Nephron progenitor cell (in vitro differentiated cells): ENCODE measurements at regions not wholly inside any gene's neighbourhood (a gene's known extent, or its start where the extent isn't known, plus 50 kb on each side); places are given as distances from the start of the nearest gene placed in this dataset.

Experiments used
- DNase-seq: peaks from one replicate; pipeline ENCODE4 v3.0.0; 2021
- H3K27ac Mint-ChIP-seq: 2 replicates; pipeline ENCODE4 v1.8.0; 2021; ENCODE audit warnings: mild to moderate bottlenecking, moderate library complexity, mixed read lengths
- H3K27me3 Mint-ChIP-seq: 2 replicates; pipeline ENCODE4 v1.8.0; 2021; ENCODE audit warnings: mild to moderate bottlenecking, low read depth, mixed read lengths; ENCODE audit not compliant: poor library complexity
- H3K36me3 Mint-ChIP-seq: 2 replicates; pipeline ENCODE4 v1.8.0; 2021; ENCODE audit warnings: low read depth, mixed read lengths
- H3K4me1 Mint-ChIP-seq: 2 replicates; pipeline ENCODE4 v1.8.0; 2021; ENCODE audit warnings: mixed read lengths
- H3K4me3 Mint-ChIP-seq: 2 replicates; pipeline ENCODE4 v1.8.0; 2021; ENCODE audit warnings: mild to moderate bottlenecking, moderate library complexity, mixed read lengths
- H3K9me3 Mint-ChIP-seq: 2 replicates; pipeline ENCODE4 v1.8.0; 2021; ENCODE audit warnings: mild to moderate bottlenecking, moderate library complexity, mixed read lengths
- CTCF ChIP-seq: fragments of 200-600 bp; sonication (generic); IDR thresholded peaks from 2 replicates; pipeline ENCODE4 v1.5.0; 2021; ENCODE audit warnings: antibody characterized with exemption

GRCh38 chr4:188578657-188579056 is 439.4 kb downstream of the TRIML1 start:
- Mint-ChIP-seq H3K36me3 (no peaks in the 10 kb centered on the region), H3K9me3 (no peaks in the 10 kb centered on the region), H3K27me3 (peaks cover 4% of the 10 kb centered on the region), H3K27ac (no peak overlapping the region), H3K4me3 (no peak overlapping the region), H3K4me1 (peaks cover 6% of the 10 kb centered on the region)
- TF ChIP-seq CTCF: no peak
- no peak for DNase-seq

GRCh38 chr4:188596021-188596420 is 456.8 kb downstream of the TRIML1 start:
- no peak for TF ChIP-seq CTCF
- DNase-seq: no peak

GRCh38 chr4:188603646-188604045 is 464.4 kb downstream of the TRIML1 start:
- H3K27me3 Mint-ChIP-seq: peaks cover 6% of the 10 kb centered on the region
- H3K36me3 Mint-ChIP-seq: no peaks in the 10 kb centered on the region
- no peaks in the 10 kb centered on the region for H3K9me3 Mint-ChIP-seq
- TF ChIP-seq CTCF: no peak
- no peak overlapping the region for H3K27ac Mint-ChIP-seq
- no peak for DNase-seq
- no peaks in the 10 kb centered on the region for H3K4me1 Mint-ChIP-seq
- no peak overlapping the region for H3K4me3 Mint-ChIP-seq

More at GRCh38 chr4:188596021-188596420, 456.8 kb downstream of the TRIML1 start:
- Mint-ChIP-seq H3K27ac (no peak overlapping the region), H3K4me1 (no peaks in the 10 kb centered on the region), H3K27me3 (peaks cover 5% of the 10 kb centered on the region), H3K36me3 (no peaks in the 10 kb centered on the region), H3K9me3 (no peaks in the 10 kb centered on the region), H3K4me3 (no peak overlapping the region)

- H3K4me3 Mint-ChIP-seq: no peak overlapping the region
Observed at GRCh38 chr4:188606635-188607034, 467.4 kb downstream of the TRIML1 start.

GRCh38 chr4:188611143-188611542 is 471.9 kb downstream of the TRIML1 start:
- H3K27me3 Mint-ChIP-seq: no peaks in the 10 kb centered on the region
- DNase-seq: no peak
- H3K4me3 Mint-ChIP-seq: no peak overlapping the region
- no peak overlapping the region for H3K27ac Mint-ChIP-seq
- no peaks in the 10 kb centered on the region for H3K9me3 Mint-ChIP-seq
- H3K4me1 Mint-ChIP-seq: no peaks in the 10 kb centered on the region
- TF ChIP-seq CTCF: no peak
- H3K36me3 Mint-ChIP-seq: no peaks in the 10 kb centered on the region

More at GRCh38 chr4:188606635-188607034, 467.4 kb downstream of the TRIML1 start:
- no peak for DNase-seq
- H3K27ac Mint-ChIP-seq: no peak overlapping the region
- no peaks in the 10 kb centered on the region for H3K9me3 Mint-ChIP-seq
- H3K27me3 Mint-ChIP-seq: peaks cover 6% of the 10 kb centered on the region
- no peaks in the 10 kb centered on the region for H3K4me1 Mint-ChIP-seq
- TF ChIP-seq CTCF: no peak
- no peaks in the 10 kb centered on the region for H3K36me3 Mint-ChIP-seq

- DNase-seq: no peak
- no peak for TF ChIP-seq CTCF
- H3K4me1 Mint-ChIP-seq: no peaks in the 10 kb centered on the region
- H3K36me3 Mint-ChIP-seq: no peaks in the 10 kb centered on the region
- no peak overlapping the region for H3K4me3 Mint-ChIP-seq
- no peaks in the 10 kb centered on the region for H3K27me3 Mint-ChIP-seq
- no peaks in the 10 kb centered on the region for H3K9me3 Mint-ChIP-seq
- no peak overlapping the region for H3K27ac Mint-ChIP-seq
Observed at GRCh38 chr4:188612659-188613058, 473.4 kb downstream of the TRIML1 start.
